ENCODE measurements at regions not wholly inside any gene's neighbourhood (a gene's known extent, or its start where the extent isn't known, plus 50 kb on each side); places are given as distances from the start of the nearest gene placed in this dataset.

DNA sequence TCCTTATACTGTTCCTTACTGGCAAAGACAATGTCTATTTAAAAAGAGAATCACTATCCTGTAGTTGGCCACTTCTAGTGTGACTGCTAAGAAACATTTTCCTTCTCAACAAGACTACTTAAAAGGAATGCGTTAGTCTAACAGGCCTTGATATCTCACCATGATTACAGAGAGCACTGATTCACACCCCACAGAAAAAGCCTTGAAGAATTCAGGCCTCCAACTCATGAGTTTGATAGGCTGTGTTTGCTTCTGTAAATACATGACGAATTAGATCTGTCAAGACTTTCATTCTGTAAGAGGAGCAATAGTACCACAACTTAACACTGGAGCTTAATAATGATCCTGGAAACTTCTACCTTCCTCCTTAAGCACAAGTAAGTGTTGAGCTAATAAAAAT, 432.8 kb upstream of the NR2F2 start:
- POLR2A ChIA-PET, result no interaction called here
- CTCF ChIA-PET, result no interaction called here
- Mint-ChIP-seq H3K4me1 (ENCODE audit: low read depth) (no peaks in the 10 kb centered on the region), H3K27ac (no peak overlapping the region), H3K36me3 (ENCODE audit: low read depth) (no peaks in the 10 kb centered on the region), H3K4me3 (no peak overlapping the region), H3K9me3 (no peaks in the 10 kb centered on the region), H3K27me3 (no peaks in the 10 kb centered on the region)
- no peak for DNase-seq
- intact Hi-C loops (cut with micrococcal nuclease), result no loop called here
- no peak for TF ChIP-seq CTCF (IDR thresholded peaks at IDR 0.05)
- no peak for ATAC-seq

- no peaks in the 10 kb centered on the region for H3K4me1 Mint-ChIP-seq (ENCODE audit: low read depth)
- H3K36me3 Mint-ChIP-seq (ENCODE audit: low read depth), result no peaks in the 10 kb centered on the region
- ChIA-PET CTCF (no interaction called here), POLR2A (no interaction called here)
- no peak for DNase-seq
- no peaks in the 10 kb centered on the region for H3K27me3 Mint-ChIP-seq
- H3K9me3 Mint-ChIP-seq, result no peaks in the 10 kb centered on the region
- intact Hi-C loops (cut with micrococcal nuclease), result no loop called here
- no peak overlapping the region for H3K4me3 Mint-ChIP-seq
- no peak for TF ChIP-seq CTCF (IDR thresholded peaks at IDR 0.05)
- no peak for ATAC-seq
- no peak overlapping the region for H3K27ac Mint-ChIP-seq
Measured at GRCh38 chr15:95898761-95899160, 431.7 kb upstream of the NR2F2 start.

DNA sequence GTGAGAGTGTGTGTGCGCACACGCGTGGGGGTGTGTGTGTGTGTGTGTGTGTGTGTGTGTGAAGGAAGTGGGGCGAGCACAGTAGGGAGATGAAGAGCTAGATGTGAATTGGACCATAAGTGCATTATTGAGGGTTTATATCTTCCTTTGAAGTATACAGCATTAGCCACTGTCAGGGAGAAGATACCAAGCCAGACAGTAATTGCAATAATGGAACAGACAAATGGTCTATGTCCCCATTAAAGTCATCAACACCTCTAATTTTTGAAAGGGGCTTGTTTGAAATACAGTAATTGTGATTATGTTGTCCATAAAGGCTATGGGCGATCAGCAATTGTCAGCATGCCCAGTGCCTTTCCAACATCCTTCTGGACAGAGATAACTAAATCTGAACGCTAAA, 429.2 kb upstream of the NR2F2 start:
- ChIA-PET CTCF (no interaction called here), POLR2A (no interaction called here)
- Mint-ChIP-seq H3K4me3 (no peak overlapping the region), H3K27me3 (no peaks in the 10 kb centered on the region), H3K4me1 (ENCODE audit: low read depth) (no peaks in the 10 kb centered on the region), H3K27ac (no peak overlapping the region), H3K36me3 (ENCODE audit: low read depth) (no peaks in the 10 kb centered on the region), H3K9me3 (no peaks in the 10 kb centered on the region)
- DNase-seq (no peak), ATAC-seq (no peak)
- intact Hi-C loops (cut with micrococcal nuclease), result no loop called here
- no peak for TF ChIP-seq CTCF (IDR thresholded peaks at IDR 0.05)

DNA sequence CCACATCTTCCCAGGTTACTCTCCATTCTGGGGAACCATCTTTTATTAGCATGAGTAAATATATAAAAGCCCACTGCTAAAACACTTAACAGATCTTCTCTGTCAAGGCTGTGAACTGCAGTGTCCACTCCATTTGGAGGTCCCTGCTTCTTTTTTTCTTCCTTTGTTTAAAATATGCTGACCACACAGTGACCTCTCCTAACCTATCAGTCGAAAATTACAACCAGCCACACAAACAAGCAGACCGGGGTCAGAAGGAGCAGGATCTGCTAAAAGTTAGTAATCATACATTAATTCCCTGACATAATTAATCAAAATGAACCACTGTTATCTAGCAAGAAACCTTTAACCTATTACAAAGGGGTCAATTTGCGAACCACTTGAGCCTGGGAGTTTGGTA, 427.9 kb upstream of the NR2F2 start:
- H3K27ac Mint-ChIP-seq, result no peak overlapping the region
- no peaks in the 10 kb centered on the region for H3K27me3 Mint-ChIP-seq
- no peaks in the 10 kb centered on the region for H3K36me3 Mint-ChIP-seq (ENCODE audit: low read depth)
- no peak overlapping the region for H3K4me3 Mint-ChIP-seq
- H3K9me3 Mint-ChIP-seq, result no peaks in the 10 kb centered on the region
- ChIA-PET POLR2A (no interaction called here), CTCF (no interaction called here)
- intact Hi-C loops (cut with micrococcal nuclease), result no loop called here
- H3K4me1 Mint-ChIP-seq (ENCODE audit: low read depth), result no peaks in the 10 kb centered on the region
- DNase-seq (no peak), ATAC-seq (no peak)
- no peak for TF ChIP-seq CTCF (IDR thresholded peaks at IDR 0.05)

DNA sequence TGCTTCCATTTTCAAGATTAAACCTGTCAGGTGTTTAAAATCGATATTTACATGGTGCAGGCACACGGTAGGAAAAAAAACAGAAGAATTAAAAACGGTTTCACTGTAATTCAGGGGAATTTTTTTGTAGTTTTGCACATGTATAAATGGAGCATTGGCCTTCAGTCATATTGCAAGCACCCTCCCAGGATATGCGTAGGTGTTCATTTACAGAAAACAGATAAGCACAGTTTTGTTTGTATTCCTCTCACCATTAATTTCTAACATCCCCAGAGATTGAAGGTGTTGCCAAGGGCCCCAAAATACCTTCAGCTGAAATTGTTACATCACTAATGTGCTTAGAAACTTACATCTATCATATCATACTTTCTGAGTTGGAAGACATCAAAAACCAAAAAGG, 427.1 kb upstream of the NR2F2 start:
- POLR2A ChIA-PET, result no interaction called here
- no peak overlapping the region for H3K4me3 Mint-ChIP-seq
- TF ChIP-seq CTCF (IDR thresholded peaks at IDR 0.05), result no peak
- CTCF ChIA-PET, result no interaction called here
- no peaks in the 10 kb centered on the region for H3K4me1 Mint-ChIP-seq (ENCODE audit: low read depth)
- no peak overlapping the region for H3K27ac Mint-ChIP-seq
- no peaks in the 10 kb centered on the region for H3K27me3 Mint-ChIP-seq
- ATAC-seq (no peak), DNase-seq (no peak)
- no peaks in the 10 kb centered on the region for H3K9me3 Mint-ChIP-seq
- intact Hi-C loops (cut with micrococcal nuclease), result no loop called here
- no peaks in the 10 kb centered on the region for H3K36me3 Mint-ChIP-seq (ENCODE audit: low read depth)

Measured in activated CD8-positive, alpha-beta T cell treated with anti-CD3 and anti-CD28 coated beads for 36 hours (primary cell).